ENCODE measurements at regions not wholly inside any gene's neighbourhood (a gene's known extent, or its start where the extent isn't known, plus 50 kb on each side); places are given as distances from the start of the nearest gene placed in this dataset.

- TF ChIP-seq EZH2phosphoT487 (IDR thresholded peaks at IDR 0.05; ENCODE audit: borderline replicate concordance, low read depth) (no peak), IRF3 (IDR thresholded peaks at IDR 0.05; ENCODE audit: low read depth, low read length) (no peak)
These were observed 281.0 kb upstream of the KYNU start (continued) for GRCh38 chr2:142596334-142597088.

- H2AFZ ChIP-seq (ENCODE audit: low read depth), result no peak overlapping the region
- H3K79me2 ChIP-seq (ENCODE audit: insufficient read depth), result no peaks in the 10 kb centered on the region
- POLR2A ChIA-PET, result no interaction called here
- H3K4me2 ChIP-seq, result no peak overlapping the region
- H3K36me3 ChIP-seq (replicated peaks in 1 of 2; ENCODE audit: control insufficient read depth in 1 of 2, insufficient read depth in 2 of 2, low read length in 1 of 2), result no peaks in the 10 kb centered on the region
- H4K20me1 ChIP-seq (ENCODE audit: insufficient read depth), result no peaks in the 10 kb centered on the region
- no peaks in the 10 kb centered on the region for H3K9me2 ChIP-seq
- H3K4me1 ChIP-seq (ENCODE audit: control insufficient read depth in 1 of 2, insufficient read depth in 2 of 2, low read depth in 1 of 2, low read length in 1 of 2), result no peaks in the 10 kb centered on the region
- no peak overlapping the region for H3K9ac ChIP-seq
- no peak overlapping the region for H3K27ac ChIP-seq (ENCODE audit: low read depth in 2 of 2, low read length in 1 of 2)
- no peaks in the 10 kb centered on the region for H3F3A ChIP-seq (replicated peaks; ENCODE audit: insufficient read depth)
- no peaks in the 10 kb centered on the region for H3K27me3 ChIP-seq (ENCODE audit: insufficient read depth)
- no peak for TF ChIP-seq YY1 (IDR thresholded peaks at IDR 0.05; ENCODE audit: low read depth)
- no peak for TF ChIP-seq FOXJ3 (CRISPR knock-in tag; IDR thresholded peaks at IDR 0.05)
- no peak for TF ChIP-seq RXRA (IDR thresholded peaks at IDR 0.05; ENCODE audit: borderline replicate concordance, low read depth)
- no peak for TF ChIP-seq NRF1 (IDR thresholded peaks at IDR 0.05; ENCODE audit: low read depth, low read length)
- no peak for TF ChIP-seq JUND (IDR thresholded peaks at IDR 0.05)
- no peak for TF ChIP-seq RCOR1 (IDR thresholded peaks at IDR 0.05; ENCODE audit: low read length)
- TF ChIP-seq CTCF (IDR thresholded peaks at IDR 0.05), result no peak
- TF ChIP-seq EP300 (IDR thresholded peaks at IDR 0.05; ENCODE audit: borderline replicate concordance in 1 of 2, low read depth in 1 of 2, low read length in 1 of 2), result no peak
- no peak for DNase-seq
- CTCF ChIA-PET, result no interaction called here
- no peaks in the 10 kb centered on the region for H3K9me3 ChIP-seq
- WGBS (ENCODE audit: low lambda C conversion rate), result 61% methylated on average over 2 of the region's 2 CpGs
- H3K4me3 ChIP-seq (ENCODE audit: low read depth in 2 of 2, low read length in 1 of 2), result no peak overlapping the region
These were observed 282.5 kb upstream of the KYNU start for GRCh38 chr2:142594935-142595334.

GRCh38 chr2:142592171-142592570 is 285.3 kb upstream of the KYNU start:
- no peak overlapping the region for H3K27ac ChIP-seq (ENCODE audit: low read depth in 2 of 2, low read length in 1 of 2)
- WGBS (ENCODE audit: low lambda C conversion rate), result 34% methylated on average over 3 of the region's 3 CpGs
- no peaks in the 10 kb centered on the region for H3K27me3 ChIP-seq (ENCODE audit: insufficient read depth)
- CTCF ChIA-PET, result no interaction called here
- H3K79me2 ChIP-seq (ENCODE audit: insufficient read depth), result no peaks in the 10 kb centered on the region
- H2AFZ ChIP-seq (ENCODE audit: low read depth), result no peak overlapping the region
- no peaks in the 10 kb centered on the region for H3K36me3 ChIP-seq (replicated peaks in 1 of 2; ENCODE audit: control insufficient read depth in 1 of 2, insufficient read depth in 2 of 2, low read length in 1 of 2)
- no peak overlapping the region for H3K4me3 ChIP-seq (ENCODE audit: low read depth in 2 of 2, low read length in 1 of 2)
- POLR2A ChIA-PET, result no interaction called here
- no peak overlapping the region for H3K4me2 ChIP-seq
- no peaks in the 10 kb centered on the region for H3F3A ChIP-seq (replicated peaks; ENCODE audit: insufficient read depth)
- H3K9ac ChIP-seq, result no peak overlapping the region
- H4K20me1 ChIP-seq (ENCODE audit: insufficient read depth), result no peaks in the 10 kb centered on the region
- no peaks in the 10 kb centered on the region for H3K9me2 ChIP-seq
- no peak for DNase-seq
- H3K4me1 ChIP-seq (ENCODE audit: control insufficient read depth in 1 of 2, insufficient read depth in 2 of 2, low read depth in 1 of 2, low read length in 1 of 2), result 0 out of 4 replicates have a peak, but pooled peaks cover 0 to under 1% of the 10 kb centered on the region in 2 experiments
- H3K9me3 ChIP-seq, result no peaks in the 10 kb centered on the region
- TF ChIP-seq NFIC (IDR thresholded peaks at IDR 0.05; ENCODE audit: borderline replicate concordance), result no peak
- no peak for TF ChIP-seq FOXM1 (IDR thresholded peaks at IDR 0.05; ENCODE audit: low read depth)
- no peak for TF ChIP-seq MAX (IDR thresholded peaks at IDR 0.05; ENCODE audit: low read depth)
- no peak for TF ChIP-seq ZBTB33 (IDR thresholded peaks at IDR 0.05; ENCODE audit: borderline replicate concordance, low read depth)
- TF ChIP-seq PBX3 (IDR thresholded peaks at IDR 0.05), result no peak
